ENCODE measurements at regions not wholly inside any gene's neighbourhood (a gene's known extent, or its start where the extent isn't known, plus 50 kb on each side); places are given as distances from the start of the nearest gene placed in this dataset.

GRCh38 chr12:107320929-107321631, 227.7 kb upstream of the CRY1 start:
- no peak for DNase-seq (ENCODE audit: low read depth)

GRCh38 chr12:107322063-107322462, 228.7 kb upstream of the CRY1 start:
- DNase-seq (ENCODE audit: low read depth): no peak

- no peak for DNase-seq (ENCODE audit: low read depth)
Observed at GRCh38 chr12:107325075-107325608, 231.8 kb upstream of the CRY1 start.

GRCh38 chr12:107326237-107326636, 232.9 kb upstream of the CRY1 start:
- no peak for DNase-seq (ENCODE audit: low read depth)

- no peak for DNase-seq (ENCODE audit: low read depth)
Observed at GRCh38 chr12:107327651-107328182, 234.4 kb upstream of the CRY1 start.

- DNase-seq (ENCODE audit: low read depth): no peak
Observed at GRCh38 chr12:107328442-107329133, 235.2 kb upstream of the CRY1 start.

- DNase-seq (ENCODE audit: low read depth): no peak
Observed at GRCh38 chr12:107329569-107330324, 236.4 kb upstream of the CRY1 start.

GRCh38 chr12:107330831-107331431, 237.6 kb upstream of the CRY1 start:
- DNase-seq (ENCODE audit: low read depth): no peak

- no peak for DNase-seq (ENCODE audit: low read depth)
Observed at GRCh38 chr12:107331471-107331870, 238.1 kb upstream of the CRY1 start.

GRCh38 chr12:107331912-107332311, 238.6 kb upstream of the CRY1 start:
- no peak for DNase-seq (ENCODE audit: low read depth)

GRCh38 chr12:107332743-107333142, 239.4 kb upstream of the CRY1 start:
- DNase-seq (ENCODE audit: low read depth): no peak

GRCh38 chr12:107335802-107336570, 242.6 kb upstream of the CRY1 start:
- DNase-seq (ENCODE audit: low read depth): no peak

- no peak for DNase-seq (ENCODE audit: low read depth)
Observed at GRCh38 chr12:107336695-107337094, 243.3 kb upstream of the CRY1 start.

GRCh38 chr12:107337346-107338095, 244.2 kb upstream of the CRY1 start:
- no peak for DNase-seq (ENCODE audit: low read depth)

- no peak for DNase-seq (ENCODE audit: low read depth)
Observed at GRCh38 chr12:107339487-107339886, 246.1 kb upstream of the CRY1 start.

GRCh38 chr12:107339932-107340331, 246.6 kb upstream of the CRY1 start:
- no peak for DNase-seq (ENCODE audit: low read depth)

GRCh38 chr12:107340898-107341297, 247.5 kb upstream of the CRY1 start:
- no peak for DNase-seq (ENCODE audit: low read depth)

- DNase-seq (ENCODE audit: low read depth): peak; percentile 78
Observed at GRCh38 chr12:107344035-107344808, 250.9 kb upstream of the CRY1 start.

GRCh38 chr12:107347261-107347660, 253.9 kb upstream of the CRY1 start:
- DNase-seq (ENCODE audit: low read depth): no peak

Measured in non-pigmented ciliary epithelial cell (primary cell).